DND-41 (cell line): ENCODE measurements at regions not wholly inside any gene's neighbourhood (a gene's known extent, or its start where the extent isn't known, plus 50 kb on each side); places are given as distances from the start of the nearest gene placed in this dataset.

ENCODE experiments used
- ATAC-seq: fragments of 200-7000 bp; cut with Tn5 transposase; 3 replicates; pipeline ENCODE4 v1.9.1; 2021; ENCODE audit warnings: low read depth; ENCODE audit not compliant: insufficient read depth
- DNase-seq: peaks from one replicate; pipeline ENCODE4 v3.0.0-alpha.2; 2020
- H2AFZ ChIP-seq: 2 replicates; pipeline ENCODE4 v1.6.0; 2012; ENCODE audit warnings: low read depth, low read length
- H3K27ac ChIP-seq: 2 replicates; pipeline ENCODE4 v1.5.1; 2012; ENCODE audit warnings: low read length, inconsistent platforms
- H3K27me3 ChIP-seq: fragments of 200-600 bp; sonication (generic); 2 replicates; pipeline ENCODE4 v1.6.0; 2012; ENCODE audit warnings: low read length, mild to moderate bottlenecking, inconsistent platforms; ENCODE audit not compliant: insufficient read depth, poor library complexity
- H3K36me3 ChIP-seq: 2 replicates; pipeline ENCODE4 v1.5.1; 2012; ENCODE audit warnings: low read length, inconsistent platforms; ENCODE audit not compliant: insufficient read depth
- H3K4me1 ChIP-seq: 2 replicates; pipeline ENCODE4 v1.5.1; 2012; ENCODE audit warnings: mild to moderate bottlenecking, low read length; ENCODE audit not compliant: insufficient read depth
- H3K4me2 ChIP-seq: 2 replicates; pipeline ENCODE4 v1.6.0; 2012; ENCODE audit warnings: mild to moderate bottlenecking, moderate library complexity, low read length, inconsistent platforms; ENCODE audit not compliant: insufficient read depth
- H3K4me3 ChIP-seq, 2 experiments: fragments of 200-600 bp in 1 of 2; shearing (Covaris generic) in 1 of 2; 2 replicates each; pipeline ENCODE4 v1.5.1; 2012 to 2016; ENCODE audit warnings: inconsistent platforms in 2 of 2, low read length in 2 of 2, mild to moderate bottlenecking in 2 of 2, low read depth in 1 of 2, moderate library complexity in 1 of 2
- H3K79me2 ChIP-seq: 2 replicates; pipeline ENCODE4 v1.6.0; 2012; ENCODE audit warnings: low read length, inconsistent platforms; ENCODE audit not compliant: insufficient read depth
- H3K9ac ChIP-seq: 2 replicates; pipeline ENCODE4 v1.6.0; 2012; ENCODE audit warnings: low read depth, mild to moderate bottlenecking, inconsistent platforms, low read length, moderate library complexity
- H3K9me3 ChIP-seq: 2 replicates; pipeline ENCODE4 v1.5.1; 2012; ENCODE audit warnings: low read length, moderate library complexity, mild to moderate bottlenecking, inconsistent platforms; ENCODE audit not compliant: insufficient read depth, severe bottlenecking
- H4K20me1 ChIP-seq: 2 replicates; pipeline ENCODE4 v1.6.0; 2012; ENCODE audit warnings: low read length; ENCODE audit not compliant: insufficient read depth
- CTCF ChIP-seq: IDR thresholded peaks from 2 replicates; pipeline ENCODE4 v1.5.1; 2012; ENCODE audit warnings: borderline replicate concordance, low read length, moderate library complexity, mild to moderate bottlenecking; ENCODE audit not compliant: poor library complexity, severe bottlenecking; ENCODE audit errors: extremely low read depth
- EZH2 ChIP-seq: IDR thresholded peaks from 3 replicates; pipeline ENCODE4 v1.6.1; 2012; ENCODE audit warnings: borderline replicate concordance, low read depth, mild to moderate bottlenecking, moderate library complexity, low read length, inconsistent platforms; ENCODE audit not compliant: severe bottlenecking

- Histone ChIP-seq H3K36me3 (no peaks in the 10 kb centered on the region), H3K4me3 (no peak overlapping the region), H3K4me2 (no peak overlapping the region), H4K20me1 (no peaks in the 10 kb centered on the region), H3K4me1 (no peaks in the 10 kb centered on the region), H3K9ac (no peak overlapping the region), H3K27ac (no peak overlapping the region), H2AFZ (no peak overlapping the region), H3K27me3 (no peaks in the 10 kb centered on the region), H3K79me2 (no peaks in the 10 kb centered on the region), H3K9me3 (no peaks in the 10 kb centered on the region)
- DNase-seq (no peak), ATAC-seq (no peak)
- no peak for TF ChIP-seq EZH2
- no peak for TF ChIP-seq CTCF
These were observed 692.9 kb downstream of the BCL11B start for GRCh38 chr14:98579140-98579539.

GRCh38 chr14:98580131-98580678 is 691.8 kb downstream of the BCL11B start:
- Histone ChIP-seq H4K20me1 (no peaks in the 10 kb centered on the region), H3K9me3 (no peaks in the 10 kb centered on the region), H3K36me3 (no peaks in the 10 kb centered on the region), H3K4me2 (no peak overlapping the region), H2AFZ (no peak overlapping the region), H3K9ac (no peak overlapping the region), H3K27ac (no peak overlapping the region), H3K4me3 (no peak overlapping the region), H3K27me3 (no peaks in the 10 kb centered on the region), H3K79me2 (no peaks in the 10 kb centered on the region), H3K4me1 (no peaks in the 10 kb centered on the region)
- ATAC-seq (peak; percentile 62; the same call in 2 of the 3 replicates), DNase-seq (peak; percentile 44)
- TF ChIP-seq CTCF, result no peak
- TF ChIP-seq EZH2, result no peak

GRCh38 chr14:98582276-98582675 is 689.7 kb downstream of the BCL11B start:
- Histone ChIP-seq H3K4me2 (no peak overlapping the region), H3K4me1 (no peaks in the 10 kb centered on the region), H2AFZ (no peak overlapping the region), H3K9me3 (no peaks in the 10 kb centered on the region), H3K27ac (no peak overlapping the region), H3K36me3 (no peaks in the 10 kb centered on the region), H3K4me3 (no peak overlapping the region), H3K27me3 (no peaks in the 10 kb centered on the region), H4K20me1 (no peaks in the 10 kb centered on the region), H3K9ac (no peak overlapping the region), H3K79me2 (no peaks in the 10 kb centered on the region)
- TF ChIP-seq EZH2, result no peak
- no peak for TF ChIP-seq CTCF
- ATAC-seq, result no peak
- no peak for DNase-seq

GRCh38 chr14:98591161-98591560 is 680.8 kb downstream of the BCL11B start:
- no peak overlapping the region for H3K27ac ChIP-seq
- H3K4me3 ChIP-seq, result no peak overlapping the region
- H3K4me2 ChIP-seq, result no peak overlapping the region
- ATAC-seq (no peak), DNase-seq (no peak)
- no peak overlapping the region for H2AFZ ChIP-seq
- TF ChIP-seq EZH2 (no peak), CTCF (no peak)
- no peaks in the 10 kb centered on the region for H3K27me3 ChIP-seq
- no peaks in the 10 kb centered on the region for H3K9me3 ChIP-seq
- H3K4me1 ChIP-seq, result no peaks in the 10 kb centered on the region
- H3K79me2 ChIP-seq, result no peaks in the 10 kb centered on the region
- no peaks in the 10 kb centered on the region for H3K36me3 ChIP-seq
- H4K20me1 ChIP-seq, result no peaks in the 10 kb centered on the region
- no peak overlapping the region for H3K9ac ChIP-seq
